ENCODE measurements at regions not wholly inside any gene's neighbourhood (a gene's known extent, or its start where the extent isn't known, plus 50 kb on each side); places are given as distances from the start of the nearest gene placed in this dataset.
"Not testable (repeated sequence)": the region's sequence is repeated elsewhere in the genome, so short reads cannot be mapped to it uniquely, and the experiment has no call there.

GRCh38 chr1:115182012-115182715 lies 92.9 kb upstream of the TSPAN2 start:
- no peak for DNase-seq (ENCODE audit: extremely low read depth, low read depth, low spot score)

GRCh38 chr1:115181231-115181630 lies 91.9 kb upstream of the TSPAN2 start:
- DNase-seq (ENCODE audit: extremely low read depth, low read depth, low spot score) = no peak

GRCh38 chr1:115179397-115180079 lies 90.2 kb upstream of the TSPAN2 start:
- no peak for DNase-seq (ENCODE audit: extremely low read depth, low read depth, low spot score)

- DNase-seq (ENCODE audit: extremely low read depth, low read depth, low spot score) = no peak
Observed at GRCh38 chr1:115176189-115176588, 86.9 kb upstream of the TSPAN2 start.

- DNase-seq (ENCODE audit: extremely low read depth, low read depth, low spot score) = no peak
Observed at GRCh38 chr1:115175596-115175995, 86.3 kb upstream of the TSPAN2 start.

- DNase-seq (ENCODE audit: extremely low read depth, low read depth, low spot score) = no peak
Observed at GRCh38 chr1:115173151-115173550, 83.8 kb upstream of the TSPAN2 start.

GRCh38 chr1:115172270-115172669 lies 83.0 kb upstream of the TSPAN2 start:
- DNase-seq (ENCODE audit: extremely low read depth, low read depth, low spot score) = no peak

- DNase-seq (ENCODE audit: extremely low read depth, low read depth, low spot score) = no peak
Observed at GRCh38 chr1:115170961-115171392, 81.7 kb upstream of the TSPAN2 start.

GRCh38 chr1:115170377-115170776 lies 81.1 kb upstream of the TSPAN2 start:
- DNase-seq (ENCODE audit: extremely low read depth, low read depth, low spot score) = no peak

GRCh38 chr1:115168026-115168425 lies 78.7 kb upstream of the TSPAN2 start:
- DNase-seq (ENCODE audit: extremely low read depth, low read depth, low spot score) = no peak

GRCh38 chr1:115166531-115167091 lies 77.3 kb upstream of the TSPAN2 start:
- DNase-seq (ENCODE audit: extremely low read depth, low read depth, low spot score) = peak; percentile 68

- DNase-seq (ENCODE audit: extremely low read depth, low read depth, low spot score) = no peak
Observed at GRCh38 chr1:115165776-115166175, 76.5 kb upstream of the TSPAN2 start.

- no peak for DNase-seq (ENCODE audit: extremely low read depth, low read depth, low spot score)
Observed at GRCh38 chr1:115164940-115165705, 75.8 kb upstream of the TSPAN2 start.

- no peak for DNase-seq (ENCODE audit: extremely low read depth, low read depth, low spot score)
Observed at GRCh38 chr1:115164484-115164883, 75.2 kb upstream of the TSPAN2 start.

GRCh38 chr1:115160728-115161127 lies 71.4 kb upstream of the TSPAN2 start:
- DNase-seq (ENCODE audit: extremely low read depth, low read depth, low spot score) = no peak

GRCh38 chr1:115159958-115160357 lies 70.7 kb upstream of the TSPAN2 start:
- no peak for DNase-seq (ENCODE audit: extremely low read depth, low read depth, low spot score)

- no peak for DNase-seq (ENCODE audit: extremely low read depth, low read depth, low spot score)
Observed at GRCh38 chr1:115158181-115158580, 68.9 kb upstream of the TSPAN2 start.

GRCh38 chr1:115156826-115157468 lies 67.6 kb upstream of the TSPAN2 start:
- no peak for DNase-seq (ENCODE audit: extremely low read depth, low read depth, low spot score)

GRCh38 chr1:115153966-115154557 lies 64.8 kb upstream of the TSPAN2 start:
- DNase-seq (ENCODE audit: extremely low read depth, low read depth, low spot score) = no peak

- DNase-seq (ENCODE audit: extremely low read depth, low read depth, low spot score) = not testable (repeated sequence)
Observed at GRCh38 chr1:115147928-115148327, 58.6 kb upstream of the TSPAN2 start.
